ENCODE measurements at regions not wholly inside any gene's neighbourhood (a gene's known extent, or its start where the extent isn't known, plus 50 kb on each side); places are given as distances from the start of the nearest gene placed in this dataset.

- SMC1A ChIA-PET (ENCODE audit: uncharacterized antibody, unreplicated experiment) = no interaction called here
- intact Hi-C loops (cut with micrococcal nuclease; ENCODE audit: unreplicated experiment) = no loop called here
- in situ Hi-C loops (cut with MboI) = no loop called here
- FAIRE-seq (no peak), DNase-seq (ENCODE audit: low read depth, low spot score) (no peak), ATAC-seq (no peak)
- TF ChIP-seq RB1 (IDR thresholded peaks at IDR 0.05; ENCODE audit: borderline replicate concordance) = no peak
- no peak for TF ChIP-seq SMAD1 (IDR thresholded peaks at IDR 0.05; ENCODE audit: low read depth, partially characterized antibody)
- no peak for TF ChIP-seq ZBTB11 (CRISPR knock-in tag; IDR thresholded peaks at IDR 0.05)
- no peaks in the 10 kb centered on the region for H4K20me1 ChIP-seq (ENCODE audit: control insufficient read depth, insufficient read depth)
- RAD21 ChIA-PET (ENCODE audit: unreplicated experiment) = no interaction called here
- 19% methylated on average over 2 of the region's 2 CpGs for WGBS (ENCODE audit: insufficient coverage, insufficient replicate concordance, low lambda C conversion rate, missing lambda C conversion rate)
- no peaks in the 10 kb centered on the region for H3K27me3 ChIP-seq (replicated peaks in 1 of 2; ENCODE audit: control insufficient read depth in 2 of 2, insufficient read depth in 2 of 2, low read length in 1 of 2)
- no peaks in the 10 kb centered on the region for H3K9me3 ChIP-seq (replicated peaks; ENCODE audit: control insufficient read depth, insufficient read depth, low read length)
- BruUV-seq (replicated peaks) = no TSS peak
- POLR2A ChIA-PET = no interaction called here
- H3K4me3 ChIP-seq = no peak overlapping the region
- no peaks in the 10 kb centered on the region for H3K36me3 ChIP-seq (ENCODE audit: control insufficient read depth in 2 of 2, insufficient read depth in 2 of 2, low read length in 1 of 2)
- H3K27ac ChIP-seq (ENCODE audit: control insufficient read depth, insufficient read depth) = no peak overlapping the region
- no peak overlapping the region for H3K9ac ChIP-seq (ENCODE audit: control insufficient read depth, insufficient read depth, low read length)
- no peaks in the 10 kb centered on the region for H3K4me1 ChIP-seq (ENCODE audit: control insufficient read depth, insufficient read depth, low read length)
- no peak overlapping the region for H3K4me2 ChIP-seq (ENCODE audit: control insufficient read depth, insufficient read depth)
- CTCF ChIA-PET = no interaction called here
- H2AFZ ChIP-seq (ENCODE audit: control insufficient read depth, low read depth, low read length) = no peak overlapping the region
- H3K79me2 ChIP-seq (ENCODE audit: control insufficient read depth, insufficient read depth, low read length) = no peaks in the 10 kb centered on the region
These were observed 643.4 kb upstream of the ARPP21 start for GRCh38 chr3:34995796-34996430.

- in situ Hi-C loops (cut with MboI) = no loop called here
- no peak for DNase-seq (ENCODE audit: low read depth, low spot score)
- no TSS peak for BruUV-seq (replicated peaks)
These were observed 640.4 kb upstream of the ARPP21 start for GRCh38 chr3:34998902-34999301.

More at GRCh38 chr3:34998902-34999301, 640.4 kb upstream of the ARPP21 start:
- H3K4me3 ChIP-seq = no peak overlapping the region
- WGBS (ENCODE audit: insufficient coverage, insufficient replicate concordance, low lambda C conversion rate, missing lambda C conversion rate) = 42% methylated on average over 2 of the region's 2 CpGs
- CTCF ChIA-PET = no interaction called here
- POLR2A ChIA-PET = no interaction called here
- no peaks in the 10 kb centered on the region for H4K20me1 ChIP-seq (ENCODE audit: control insufficient read depth, insufficient read depth)
- H3K4me1 ChIP-seq (ENCODE audit: control insufficient read depth, insufficient read depth, low read length) = no peaks in the 10 kb centered on the region
- SMC1A ChIA-PET (ENCODE audit: uncharacterized antibody, unreplicated experiment) = no interaction called here
- no peak overlapping the region for H2AFZ ChIP-seq (ENCODE audit: control insufficient read depth, low read depth, low read length)
- no peak overlapping the region for H3K4me2 ChIP-seq (ENCODE audit: control insufficient read depth, insufficient read depth)
- H3K36me3 ChIP-seq (ENCODE audit: control insufficient read depth in 2 of 2, insufficient read depth in 2 of 2, low read length in 1 of 2) = no peaks in the 10 kb centered on the region
- intact Hi-C loops (cut with micrococcal nuclease; ENCODE audit: unreplicated experiment) = no loop called here
- H3K9me3 ChIP-seq (replicated peaks; ENCODE audit: control insufficient read depth, insufficient read depth, low read length) = no peaks in the 10 kb centered on the region
- no peak overlapping the region for H3K9ac ChIP-seq (ENCODE audit: control insufficient read depth, insufficient read depth, low read length)
- no peak for TF ChIP-seq EP300 (IDR thresholded peaks at IDR 0.05; ENCODE audit: borderline replicate concordance in 1 of 2, control insufficient read depth in 1 of 2, low read depth in 2 of 2, low read length in 2 of 2)
- no peak overlapping the region for H3K27ac ChIP-seq (ENCODE audit: control insufficient read depth, insufficient read depth)
- ATAC-seq (no peak), FAIRE-seq (no peak)
- RAD21 ChIA-PET (ENCODE audit: unreplicated experiment) = no interaction called here
- no peaks in the 10 kb centered on the region for H3K79me2 ChIP-seq (ENCODE audit: control insufficient read depth, insufficient read depth, low read length)
- H3K27me3 ChIP-seq (replicated peaks in 1 of 2; ENCODE audit: control insufficient read depth in 2 of 2, insufficient read depth in 2 of 2, low read length in 1 of 2) = no peaks in the 10 kb centered on the region
